ENCODE measurements at regions not wholly inside any gene's neighbourhood (a gene's known extent, or its start where the extent isn't known, plus 50 kb on each side); places are given as distances from the start of the nearest gene placed in this dataset.
A peak's percentile ranks its signal among the peaks of the same experiment; 100 is the strongest.
"Not testable (repeated sequence)": the region's sequence is repeated elsewhere in the genome, so short reads cannot be mapped to it uniquely, and the experiment has no call there.

DNA sequence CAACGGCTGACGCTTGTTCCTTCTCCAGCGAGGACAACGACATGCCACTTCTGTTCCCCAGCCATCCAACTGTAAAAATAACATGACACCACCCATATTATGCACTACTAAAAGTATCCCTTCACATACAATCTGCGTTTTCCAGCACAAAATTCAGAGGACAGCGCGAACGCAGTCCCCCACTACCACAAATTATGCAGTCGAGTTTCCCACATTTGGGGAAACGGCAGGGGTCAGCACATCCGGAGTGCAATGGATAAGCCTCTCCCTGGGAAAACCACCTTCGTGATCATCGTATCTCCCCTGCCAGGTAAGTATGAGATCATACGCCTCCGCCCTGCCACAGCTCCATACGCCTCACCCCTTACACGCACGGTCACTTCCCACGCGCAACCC, 120.9 kb downstream of the PPIAL4G start:
- no peak for TF ChIP-seq SP1 (CRISPR knock-in tag; conservative IDR thresholded peaks at IDR 0.05)
- TF ChIP-seq NFATC4 (CRISPR knock-in tag; IDR thresholded peaks at IDR 0.05), result no peak
- no peak for TF ChIP-seq TEAD4 (CRISPR knock-in tag; IDR thresholded peaks at IDR 0.05)
- TF ChIP-seq PREB (CRISPR knock-in tag; IDR thresholded peaks at IDR 0.05; ENCODE audit: borderline replicate concordance), result no peak
- TF ChIP-seq NR1H2 (CRISPR knock-in tag; IDR thresholded peaks at IDR 0.05), result no peak
- no peak for TF ChIP-seq SMAD4 (CRISPR knock-in tag; IDR thresholded peaks at IDR 0.05)
- TF ChIP-seq, protein P1, sequence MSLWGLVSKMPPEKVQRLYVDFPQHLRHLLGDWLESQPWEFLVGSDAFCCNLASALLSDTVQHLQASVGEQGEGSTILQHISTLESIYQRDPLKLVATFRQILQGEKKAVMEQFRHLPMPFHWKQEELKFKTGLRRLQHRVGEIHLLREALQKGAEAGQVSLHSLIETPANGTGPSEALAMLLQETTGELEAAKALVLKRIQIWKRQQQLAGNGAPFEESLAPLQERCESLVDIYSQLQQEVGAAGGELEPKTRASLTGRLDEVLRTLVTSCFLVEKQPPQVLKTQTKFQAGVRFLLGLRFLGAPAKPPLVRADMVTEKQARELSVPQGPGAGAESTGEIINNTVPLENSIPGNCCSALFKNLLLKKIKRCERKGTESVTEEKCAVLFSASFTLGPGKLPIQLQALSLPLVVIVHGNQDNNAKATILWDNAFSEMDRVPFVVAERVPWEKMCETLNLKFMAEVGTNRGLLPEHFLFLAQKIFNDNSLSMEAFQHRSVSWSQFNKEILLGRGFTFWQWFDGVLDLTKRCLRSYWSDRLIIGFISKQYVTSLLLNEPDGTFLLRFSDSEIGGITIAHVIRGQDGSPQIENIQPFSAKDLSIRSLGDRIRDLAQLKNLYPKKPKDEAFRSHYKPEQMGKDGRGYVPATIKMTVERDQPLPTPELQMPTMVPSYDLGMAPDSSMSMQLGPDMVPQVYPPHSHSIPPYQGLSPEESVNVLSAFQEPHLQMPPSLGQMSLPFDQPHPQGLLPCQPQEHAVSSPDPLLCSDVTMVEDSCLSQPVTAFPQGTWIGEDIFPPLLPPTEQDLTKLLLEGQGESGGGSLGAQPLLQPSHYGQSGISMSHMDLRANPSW (CRISPR knock-in tag; conservative IDR thresholded peaks at IDR 0.05; ENCODE audit: low read depth), result no peak
- TF ChIP-seq ZNF425 (CRISPR knock-in tag; conservative IDR thresholded peaks at IDR 0.05), result no peak
- no peak for TF ChIP-seq E2F4 (CRISPR knock-in tag; IDR thresholded peaks at IDR 0.05; ENCODE audit: borderline replicate concordance, low read depth)
- TF ChIP-seq FOXK1 (CRISPR knock-in tag; IDR thresholded peaks at IDR 0.05), result no peak
- TF ChIP-seq ZNF232 (CRISPR knock-in tag; IDR thresholded peaks at IDR 0.05), result no peak
- TF ChIP-seq NR2C2 (CRISPR knock-in tag; IDR thresholded peaks at IDR 0.05), result no peak
- TF ChIP-seq, protein P2, sequence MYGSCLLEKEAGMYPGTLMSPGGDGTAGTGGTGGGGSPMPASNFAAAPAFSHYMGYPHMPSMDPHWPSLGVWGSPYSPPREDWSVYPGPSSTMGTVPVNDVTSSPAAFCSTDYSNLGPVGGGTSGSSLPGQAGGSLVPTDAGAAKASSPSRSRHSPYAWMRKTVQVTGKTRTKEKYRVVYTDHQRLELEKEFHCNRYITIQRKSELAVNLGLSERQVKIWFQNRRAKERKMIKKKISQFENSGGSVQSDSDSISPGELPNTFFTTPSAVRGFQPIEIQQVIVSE (CRISPR knock-in tag; IDR thresholded peaks at IDR 0.05; ENCODE audit: borderline replicate concordance), result no peak
- no peak; the same call in 1 of the 2 replicates for TF ChIP-seq EMX1 (CRISPR knock-in tag; IDR thresholded peaks at IDR 0.05)
- H3K27ac Mint-ChIP-seq, result peak overlapping the region; percentile 40; the same call in 1 of the 2 replicates
- CTCF ChIA-PET, result no interaction called here
- H3K36me3 Mint-ChIP-seq, result no peaks in the 10 kb centered on the region
- DNase-seq (ENCODE audit: low spot score), result no peak
- H3K27me3 Mint-ChIP-seq (ENCODE audit: low read depth), result peaks cover 29% of the 10 kb centered on the region
- peaks cover 27% of the 10 kb centered on the region for H3K4me1 Mint-ChIP-seq
- peak overlapping the region; percentile 79 for H3K4me3 Mint-ChIP-seq
- peak; percentile 51 for ATAC-seq
- POLR2A ChIA-PET, result no interaction called here
- no peaks in the 10 kb centered on the region for H3K9me3 Mint-ChIP-seq

DNA sequence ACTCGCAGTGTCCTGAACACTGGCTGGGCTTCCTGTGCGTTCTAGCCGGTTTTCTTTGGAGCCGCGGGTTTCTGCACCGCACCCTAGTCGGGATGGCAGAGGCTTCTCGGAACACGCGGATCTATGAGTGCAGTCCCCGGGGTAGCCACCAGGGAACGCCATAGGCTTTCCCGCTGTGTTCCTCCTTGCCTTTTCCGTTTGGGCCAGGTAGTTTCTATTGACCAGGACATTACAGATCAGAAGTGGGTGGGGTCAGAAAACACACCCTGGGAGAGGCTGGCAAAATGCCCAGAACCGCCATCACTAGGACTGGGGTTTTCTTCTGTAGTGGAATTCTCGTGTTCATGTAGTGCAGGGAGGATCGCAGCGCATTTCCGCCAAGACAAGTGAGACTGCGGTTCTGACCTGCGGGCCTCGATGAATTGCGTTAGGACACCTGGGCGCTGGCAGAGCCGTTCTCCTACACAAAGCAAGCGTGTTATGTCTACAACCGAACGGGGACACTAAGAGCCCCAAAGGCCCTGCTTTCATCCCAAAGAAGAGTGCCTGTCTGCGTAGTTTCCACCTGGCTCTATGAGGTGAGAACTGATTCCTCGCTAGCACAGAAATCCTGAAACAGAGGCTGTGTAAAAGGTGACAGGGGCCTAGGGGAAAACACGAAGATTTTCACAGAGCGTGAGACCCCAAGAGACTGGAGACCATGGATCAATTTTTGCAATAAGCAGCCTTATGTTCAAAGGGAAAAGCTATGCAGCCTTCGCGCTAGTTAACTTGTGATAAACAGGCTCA, 121.5 kb downstream of the PPIAL4G start:
- POLR2A ChIA-PET, CTCF ChIA-PET, H3K9me3 Mint-ChIP-seq, ATAC-seq, H3K36me3 Mint-ChIP-seq: not testable (repeated sequence)
- Mint-ChIP-seq H3K4me3 (peak overlapping the region; percentile 79), H3K27me3 (ENCODE audit: low read depth) (peaks cover 29% of the 10 kb centered on the region), H3K27ac (peak overlapping the region; percentile 56; the same call in 1 of the 2 replicates), H3K4me1 (peaks cover 27% of the 10 kb centered on the region)
- TF ChIP-seq, protein P3, sequence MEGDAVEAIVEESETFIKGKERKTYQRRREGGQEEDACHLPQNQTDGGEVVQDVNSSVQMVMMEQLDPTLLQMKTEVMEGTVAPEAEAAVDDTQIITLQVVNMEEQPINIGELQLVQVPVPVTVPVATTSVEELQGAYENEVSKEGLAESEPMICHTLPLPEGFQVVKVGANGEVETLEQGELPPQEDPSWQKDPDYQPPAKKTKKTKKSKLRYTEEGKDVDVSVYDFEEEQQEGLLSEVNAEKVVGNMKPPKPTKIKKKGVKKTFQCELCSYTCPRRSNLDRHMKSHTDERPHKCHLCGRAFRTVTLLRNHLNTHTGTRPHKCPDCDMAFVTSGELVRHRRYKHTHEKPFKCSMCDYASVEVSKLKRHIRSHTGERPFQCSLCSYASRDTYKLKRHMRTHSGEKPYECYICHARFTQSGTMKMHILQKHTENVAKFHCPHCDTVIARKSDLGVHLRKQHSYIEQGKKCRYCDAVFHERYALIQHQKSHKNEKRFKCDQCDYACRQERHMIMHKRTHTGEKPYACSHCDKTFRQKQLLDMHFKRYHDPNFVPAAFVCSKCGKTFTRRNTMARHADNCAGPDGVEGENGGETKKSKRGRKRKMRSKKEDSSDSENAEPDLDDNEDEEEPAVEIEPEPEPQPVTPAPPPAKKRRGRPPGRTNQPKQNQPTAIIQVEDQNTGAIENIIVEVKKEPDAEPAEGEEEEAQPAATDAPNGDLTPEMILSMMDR (IDR thresholded peaks at IDR 0.05), result peak; percentile 70
- peak; percentile 34; the same call in 1 of the 2 replicates for TF ChIP-seq MAX (CRISPR knock-in tag; IDR thresholded peaks at IDR 0.05)
- DNase-seq (ENCODE audit: low spot score), result peak; percentile 58
